IPS-20b (cell line): ENCODE measurements at regions not wholly inside any gene's neighbourhood (a gene's known extent, or its start where the extent isn't known, plus 50 kb on each side); places are given as distances from the start of the nearest gene placed in this dataset.

Experiments
- H3K27ac ChIP-seq: one replicate; pipeline ENCODE4 v1.5.1; 2013; ENCODE audit warnings: low read length
- H3K27me3 ChIP-seq: 2 replicates; pipeline ENCODE4 v1.6.1; 2013; ENCODE audit warnings: mild to moderate bottlenecking, low read length, inconsistent platforms; ENCODE audit not compliant: insufficient read depth
- H3K36me3 ChIP-seq: 2 replicates; pipeline ENCODE4 v1.6.1; 2013; ENCODE audit warnings: low read depth, mild to moderate bottlenecking, inconsistent platforms, low read length, moderate library complexity; ENCODE audit not compliant: insufficient read depth
- H3K4me1 ChIP-seq: 2 replicates; pipeline ENCODE4 v1.6.1; 2013; ENCODE audit warnings: mild to moderate bottlenecking, control low read depth, inconsistent platforms, low read length, moderate library complexity; ENCODE audit not compliant: insufficient read depth
- H3K4me3 ChIP-seq: 2 replicates; pipeline ENCODE4 v1.5.1; 2013; ENCODE audit warnings: mild to moderate bottlenecking, low read length, inconsistent platforms
- H3K9ac ChIP-seq: 2 replicates; pipeline ENCODE4 v1.6.1; 2013; ENCODE audit warnings: low read depth, mild to moderate bottlenecking, inconsistent platforms, low read length, moderate library complexity
- H3K9me3 ChIP-seq: 2 replicates; pipeline ENCODE4 v1.6.1; 2013; ENCODE audit warnings: mild to moderate bottlenecking, low read depth, low read length, inconsistent platforms; ENCODE audit not compliant: insufficient read depth

DNA sequence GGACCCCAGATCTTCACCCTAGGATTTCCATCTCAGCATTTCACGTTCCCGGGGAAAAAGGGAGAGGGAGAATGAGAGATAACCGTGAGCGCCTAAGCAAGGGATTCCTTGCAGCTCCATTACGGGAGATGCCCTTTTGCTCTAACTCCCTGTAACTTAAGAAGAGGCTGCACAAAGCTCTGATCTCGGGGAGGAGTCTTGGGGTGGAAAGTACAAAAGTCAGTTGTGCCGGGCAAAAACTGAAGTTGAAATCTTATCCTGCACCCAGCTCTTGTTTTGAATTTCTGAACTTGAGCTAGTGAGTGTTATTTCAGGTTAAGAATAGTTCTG is 256.4 kb upstream of the SOX21 start:
- peaks cover 34% of the 10 kb centered on the region; the same call in 1 of the 2 replicates for H3K4me1 ChIP-seq
- no peaks in the 10 kb centered on the region for H3K9me3 ChIP-seq
- H3K27ac ChIP-seq: peak overlapping the region; percentile 10
- peak overlapping the region; percentile 84 for H3K4me3 ChIP-seq
- H3K27me3 ChIP-seq: peaks cover 26% of the 10 kb centered on the region
- H3K9ac ChIP-seq: peak overlapping the region; percentile 66; the same call in 1 of the 2 replicates
- no peaks in the 10 kb centered on the region for H3K36me3 ChIP-seq

GRCh38 chr13:94968040-94968756 is 255.9 kb upstream of the SOX21 start:
- H3K36me3 ChIP-seq: no peaks in the 10 kb centered on the region
- H3K9ac ChIP-seq: peak overlapping the region; percentile 66; the same call in 1 of the 2 replicates
- H3K27me3 ChIP-seq: peaks cover 26% of the 10 kb centered on the region
- H3K4me3 ChIP-seq: peak overlapping the region; percentile 84
- no peaks in the 10 kb centered on the region for H3K9me3 ChIP-seq
- H3K27ac ChIP-seq: peak overlapping the region; percentile 10
- peaks cover 34% of the 10 kb centered on the region; the same call in 1 of the 2 replicates for H3K4me1 ChIP-seq

DNA sequence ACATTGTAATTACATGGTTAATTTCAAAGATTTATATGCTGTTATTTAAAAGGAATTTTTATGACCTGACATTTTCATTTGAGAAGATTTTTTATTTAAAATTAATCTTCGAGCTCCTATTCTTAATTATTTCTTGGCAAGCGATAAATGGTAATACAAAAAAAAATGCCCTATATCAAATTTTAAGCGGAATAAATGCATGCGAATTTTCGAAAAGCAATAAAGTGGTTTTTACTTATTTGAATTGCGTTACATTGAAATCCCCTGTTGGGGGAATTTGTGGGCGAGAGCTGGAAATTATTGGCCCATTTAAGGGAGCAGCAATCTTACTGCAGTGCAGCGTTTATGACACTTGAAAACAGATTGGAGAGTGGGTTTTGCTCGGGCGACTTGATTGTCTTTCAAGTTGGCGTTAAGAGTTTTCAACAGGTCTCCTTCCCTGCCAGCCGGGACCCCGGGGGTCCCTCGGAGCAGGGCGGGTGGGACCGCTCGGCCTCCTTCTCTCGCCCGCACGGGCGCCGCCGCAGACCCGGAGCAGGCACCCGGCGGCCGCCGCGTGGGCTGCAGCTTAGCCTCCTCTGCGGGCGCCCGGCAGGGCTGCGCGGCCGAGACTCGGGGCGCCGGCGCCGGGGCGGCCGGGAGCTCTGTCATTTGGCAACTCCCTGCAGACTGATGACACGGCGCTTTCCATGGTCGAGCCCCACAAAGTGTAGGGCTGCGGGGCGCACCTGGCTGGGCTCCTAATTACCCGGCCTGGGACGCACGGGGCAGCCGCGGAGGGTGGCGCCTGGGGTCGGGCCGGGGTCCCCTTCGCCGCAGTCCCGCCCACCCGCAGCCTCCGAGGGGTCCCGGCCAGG is 255.1 kb upstream of the SOX21 start:
- H3K27me3 ChIP-seq: peaks cover 26% of the 10 kb centered on the region

DNA sequence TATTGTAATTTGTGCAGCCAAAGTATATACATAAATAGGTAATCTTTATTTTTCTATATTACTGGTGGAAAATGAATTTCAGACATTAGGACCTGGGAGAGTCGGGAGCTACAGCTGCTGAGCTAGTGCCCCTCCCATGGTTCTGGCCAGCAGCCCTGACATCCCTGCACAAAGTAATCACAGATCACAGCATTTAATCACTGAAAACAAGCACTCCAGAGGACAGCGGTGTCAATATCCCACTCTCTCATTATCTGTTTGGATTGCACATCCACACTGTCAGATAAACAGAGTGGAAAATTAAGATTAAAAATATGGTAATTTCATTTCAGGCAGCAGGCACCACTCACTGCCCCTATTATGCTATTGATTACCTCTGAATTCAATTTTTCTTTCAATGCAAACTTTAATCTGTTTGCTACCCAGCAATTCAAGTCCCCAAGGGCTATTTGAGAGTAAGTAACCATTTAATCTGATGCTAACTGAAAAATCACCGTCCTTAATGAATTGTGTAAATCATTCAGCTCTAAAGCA is 254.1 kb upstream of the SOX21 start:
- H3K27me3 ChIP-seq: peaks cover 26% of the 10 kb centered on the region
- no peak overlapping the region for H3K9ac ChIP-seq
- H3K4me1 ChIP-seq: peaks cover 27% of the 10 kb centered on the region; the same call in 1 of the 2 replicates
- H3K27ac ChIP-seq: no peak overlapping the region
- H3K9me3 ChIP-seq: no peaks in the 10 kb centered on the region
- no peaks in the 10 kb centered on the region for H3K36me3 ChIP-seq
- H3K4me3 ChIP-seq: peak overlapping the region; percentile 84

More for the DNA sequence above, 255.1 kb upstream of the SOX21 start:
- no peaks in the 10 kb centered on the region for H3K36me3 ChIP-seq
- no peaks in the 10 kb centered on the region for H3K9me3 ChIP-seq
- H3K4me3 ChIP-seq: peak overlapping the region; percentile 84
- peak overlapping the region; percentile 66; the same call in 1 of the 2 replicates for H3K9ac ChIP-seq
- H3K4me1 ChIP-seq: peaks cover 34% of the 10 kb centered on the region; the same call in 1 of the 2 replicates
- no peak overlapping the region for H3K27ac ChIP-seq

- Histone ChIP-seq H3K4me3 (no peak overlapping the region), H3K9ac (no peak overlapping the region), H3K27me3 (no peaks in the 10 kb centered on the region), H3K9me3 (no peaks in the 10 kb centered on the region), H3K36me3 (no peaks in the 10 kb centered on the region), H3K27ac (no peak overlapping the region), H3K4me1 (no peaks in the 10 kb centered on the region)
These were observed 247.3 kb upstream of the SOX21 start for GRCh38 chr13:94959626-94960025.

DNA sequence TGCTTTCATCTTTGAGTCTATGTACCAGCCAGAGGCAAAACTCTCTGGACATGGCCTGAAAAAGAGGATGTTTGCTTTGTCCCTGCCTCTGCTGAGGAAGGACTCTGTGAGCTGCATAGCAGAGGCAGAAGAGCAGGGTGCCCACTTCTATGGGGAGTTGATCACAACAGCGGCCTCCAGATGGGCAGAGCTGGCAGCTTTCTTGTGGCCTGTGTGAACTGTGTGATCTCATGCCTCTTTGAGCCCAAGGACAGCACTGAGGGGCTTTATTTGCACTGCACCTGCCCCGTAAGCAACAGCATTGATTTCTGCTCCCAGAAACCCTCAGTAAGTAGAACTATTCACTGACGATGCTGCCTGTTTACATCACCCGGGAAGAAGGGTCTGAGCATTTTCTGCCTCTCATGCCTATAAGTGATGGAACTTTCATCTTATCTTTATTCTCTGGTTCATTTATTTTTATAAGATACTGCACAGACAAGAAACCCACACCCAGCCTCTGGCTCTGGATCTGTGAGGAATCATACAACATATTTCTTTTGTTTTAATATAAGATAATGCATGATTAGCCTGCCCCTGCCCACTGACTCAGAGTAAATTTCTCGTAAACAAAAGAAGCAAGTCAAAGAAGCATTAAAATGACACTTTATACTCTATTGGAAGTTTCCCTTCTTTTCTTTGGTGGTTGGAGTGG is 244.2 kb upstream of the SOX21 start:
- no peaks in the 10 kb centered on the region for H3K4me1 ChIP-seq
- H3K9ac ChIP-seq: no peak overlapping the region
- no peak overlapping the region for H3K4me3 ChIP-seq
- H3K27ac ChIP-seq: no peak overlapping the region
- no peaks in the 10 kb centered on the region for H3K36me3 ChIP-seq
- H3K27me3 ChIP-seq: no peaks in the 10 kb centered on the region
- H3K9me3 ChIP-seq: no peaks in the 10 kb centered on the region

DNA sequence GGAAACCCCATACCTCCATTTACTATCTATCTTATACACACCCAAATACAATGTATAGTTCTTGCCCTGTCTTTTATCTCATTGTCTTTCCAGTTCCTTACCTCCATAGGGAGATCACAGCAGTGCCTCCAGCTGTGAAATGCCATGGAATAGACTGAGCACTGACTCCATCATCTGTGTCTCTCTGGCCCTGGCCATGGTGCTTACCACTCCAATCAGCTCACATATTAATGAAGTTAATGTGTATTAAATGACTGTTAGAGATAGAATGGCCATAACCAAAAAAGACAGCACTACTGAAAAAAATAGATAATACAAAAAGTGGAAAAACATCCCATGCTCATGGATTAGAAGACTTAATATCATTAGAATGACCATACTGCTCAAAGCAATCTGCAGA is 240.4 kb upstream of the SOX21 start:
- Histone ChIP-seq H3K27me3 (no peaks in the 10 kb centered on the region), H3K9ac (no peak overlapping the region), H3K36me3 (no peaks in the 10 kb centered on the region), H3K4me1 (peaks cover 12% of the 10 kb centered on the region; the same call in 1 of the 2 replicates), H3K27ac (no peak overlapping the region), H3K9me3 (no peaks in the 10 kb centered on the region), H3K4me3 (no peak overlapping the region)

DNA sequence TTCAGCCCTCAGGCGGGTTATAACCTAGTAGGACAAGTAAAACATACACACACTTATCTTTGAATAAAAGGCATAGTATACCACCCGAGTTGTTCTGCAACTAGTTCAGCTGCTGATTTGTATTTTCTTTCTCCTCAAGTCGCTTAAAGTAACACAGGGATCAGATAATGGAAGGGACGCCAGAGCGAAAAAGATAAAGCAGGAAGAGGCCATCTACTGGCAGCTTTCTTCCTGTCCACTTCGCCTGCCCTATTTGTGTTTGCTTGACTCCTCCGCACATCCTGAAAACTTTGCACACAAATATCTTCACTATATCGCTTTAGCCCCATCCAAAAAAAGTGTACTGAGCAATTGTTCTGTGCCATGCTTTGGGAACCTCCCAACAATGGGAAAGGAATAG is 238.0 kb upstream of the SOX21 start:
- Histone ChIP-seq H3K4me1 (peaks cover 24% of the 10 kb centered on the region; the same call in 1 of the 2 replicates), H3K27ac (no peak overlapping the region), H3K36me3 (no peaks in the 10 kb centered on the region), H3K9ac (no peak overlapping the region), H3K27me3 (no peaks in the 10 kb centered on the region), H3K4me3 (no peak overlapping the region), H3K9me3 (no peaks in the 10 kb centered on the region)

GRCh38 chr13:94947965-94948371 is 235.6 kb upstream of the SOX21 start:
- Histone ChIP-seq H3K9me3 (no peaks in the 10 kb centered on the region), H3K27ac (no peak overlapping the region), H3K4me1 (peaks cover 24% of the 10 kb centered on the region; the same call in 1 of the 2 replicates), H3K27me3 (no peaks in the 10 kb centered on the region), H3K9ac (no peak overlapping the region; the same call in 1 of the 2 replicates), H3K36me3 (no peaks in the 10 kb centered on the region), H3K4me3 (peak overlapping the region; percentile 25; the same call in 1 of the 2 replicates)

DNA sequence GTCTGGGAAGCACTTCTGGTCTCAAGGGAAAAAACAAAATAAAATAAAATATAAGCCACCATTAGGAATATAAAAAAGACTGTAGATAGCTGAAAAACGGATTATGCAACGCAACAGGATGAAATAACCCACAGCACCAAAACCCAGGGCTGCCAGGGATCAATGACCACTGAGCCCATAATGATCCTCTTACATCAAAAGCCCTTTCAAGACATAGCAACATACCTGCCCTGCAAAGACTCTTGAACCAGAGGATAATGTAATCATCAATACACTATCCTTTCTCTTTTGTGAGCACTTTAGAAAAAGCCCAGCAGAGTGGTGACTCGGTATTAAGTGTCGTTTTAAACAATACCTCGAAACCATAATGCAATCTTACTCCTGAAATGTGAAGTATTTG is 235.0 kb upstream of the SOX21 start:
- H3K4me3 ChIP-seq: peak overlapping the region; percentile 25; the same call in 1 of the 2 replicates
- peak overlapping the region; percentile 22 for H3K9ac ChIP-seq
- no peaks in the 10 kb centered on the region for H3K36me3 ChIP-seq
- H3K4me1 ChIP-seq: peaks cover 24% of the 10 kb centered on the region; the same call in 1 of the 2 replicates
- H3K9me3 ChIP-seq: peaks cover 3% of the 10 kb centered on the region; the same call in 1 of the 2 replicates
- H3K27ac ChIP-seq: no peak overlapping the region
- no peaks in the 10 kb centered on the region for H3K27me3 ChIP-seq

DNA sequence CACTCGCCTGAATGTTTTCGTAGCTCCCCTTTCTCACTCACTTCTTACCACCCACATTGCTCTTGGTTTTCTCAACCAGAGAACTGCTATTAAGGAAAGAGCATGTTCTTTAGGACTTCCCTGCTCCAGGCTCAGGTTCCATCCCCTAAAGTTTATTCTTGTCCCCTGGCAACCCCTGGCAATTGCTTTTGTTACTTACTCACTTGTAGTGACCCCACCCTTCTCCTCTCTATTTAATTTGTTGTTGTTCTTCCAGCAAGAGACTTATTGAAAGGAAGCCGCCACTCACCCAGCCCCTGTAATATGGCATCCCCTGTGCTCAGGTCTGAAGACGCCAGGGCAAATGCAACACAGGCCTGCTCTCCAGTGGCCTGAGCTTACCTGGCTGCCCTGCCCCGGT is 233.7 kb upstream of the SOX21 start:
- Histone ChIP-seq H3K9ac (no peak overlapping the region), H3K36me3 (no peaks in the 10 kb centered on the region), H3K9me3 (peaks cover 9% of the 10 kb centered on the region; the same call in 1 of the 2 replicates), H3K4me1 (peaks cover 24% of the 10 kb centered on the region; the same call in 1 of the 2 replicates), H3K27me3 (no peaks in the 10 kb centered on the region), H3K4me3 (no peak overlapping the region), H3K27ac (no peak overlapping the region)
